NB4 (cell line): ENCODE measurements at regions not wholly inside any gene's neighbourhood (a gene's known extent, or its start where the extent isn't known, plus 50 kb on each side); places are given as distances from the start of the nearest gene placed in this dataset.

ENCODE experiments used
- MYC ChIP-seq: IDR thresholded peaks from 2 replicates; pipeline ENCODE4 v1.6.1; 2011; ENCODE audit warnings: low read depth, low read length
- POLR2A ChIP-seq: IDR thresholded peaks from 2 replicates; pipeline ENCODE4 v1.6.1; 2011; ENCODE audit warnings: mild to moderate bottlenecking; ENCODE audit not compliant: insufficient read length; ENCODE audit errors: extremely low read depth
- TF ChIP-seq, protein P1 (sequence below): IDR thresholded peaks from one replicate; pipeline ENCODE4 v1.5.1; 2012; ENCODE audit warnings: low read depth, low read length

DNA sequence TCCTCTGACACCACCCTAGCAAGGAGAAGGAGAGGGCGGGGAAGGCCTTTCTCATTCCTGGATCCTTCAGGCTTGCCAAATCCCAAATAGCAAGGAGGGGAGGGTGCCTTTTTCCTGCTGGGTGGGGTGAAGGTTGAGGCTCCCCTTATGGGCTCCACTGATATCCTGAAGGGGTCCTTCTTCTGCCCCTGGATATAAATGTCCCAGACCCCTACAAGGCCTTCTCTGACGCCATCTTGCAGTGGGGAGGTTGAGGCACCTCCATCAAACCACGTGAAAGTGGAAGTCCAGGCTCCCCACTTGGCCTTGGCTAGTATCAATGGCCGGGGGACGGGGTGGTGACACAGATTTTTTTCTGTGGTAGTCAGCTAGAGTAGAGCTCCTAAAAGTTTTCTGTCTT, 371.3 kb downstream of the GLRX3 start:
- TF ChIP-seq POLR2A (no peak), MYC (no peak)
- TF ChIP-seq, protein P1, sequence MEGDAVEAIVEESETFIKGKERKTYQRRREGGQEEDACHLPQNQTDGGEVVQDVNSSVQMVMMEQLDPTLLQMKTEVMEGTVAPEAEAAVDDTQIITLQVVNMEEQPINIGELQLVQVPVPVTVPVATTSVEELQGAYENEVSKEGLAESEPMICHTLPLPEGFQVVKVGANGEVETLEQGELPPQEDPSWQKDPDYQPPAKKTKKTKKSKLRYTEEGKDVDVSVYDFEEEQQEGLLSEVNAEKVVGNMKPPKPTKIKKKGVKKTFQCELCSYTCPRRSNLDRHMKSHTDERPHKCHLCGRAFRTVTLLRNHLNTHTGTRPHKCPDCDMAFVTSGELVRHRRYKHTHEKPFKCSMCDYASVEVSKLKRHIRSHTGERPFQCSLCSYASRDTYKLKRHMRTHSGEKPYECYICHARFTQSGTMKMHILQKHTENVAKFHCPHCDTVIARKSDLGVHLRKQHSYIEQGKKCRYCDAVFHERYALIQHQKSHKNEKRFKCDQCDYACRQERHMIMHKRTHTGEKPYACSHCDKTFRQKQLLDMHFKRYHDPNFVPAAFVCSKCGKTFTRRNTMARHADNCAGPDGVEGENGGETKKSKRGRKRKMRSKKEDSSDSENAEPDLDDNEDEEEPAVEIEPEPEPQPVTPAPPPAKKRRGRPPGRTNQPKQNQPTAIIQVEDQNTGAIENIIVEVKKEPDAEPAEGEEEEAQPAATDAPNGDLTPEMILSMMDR = no peak
